ENCODE measurements at regions not wholly inside any gene's neighbourhood (a gene's known extent, or its start where the extent isn't known, plus 50 kb on each side); places are given as distances from the start of the nearest gene placed in this dataset.

GRCh38 chr12:105469701-105470100 lies 139.2 kb downstream of the C12orf75 start:
- TF ChIP-seq, protein P1, sequence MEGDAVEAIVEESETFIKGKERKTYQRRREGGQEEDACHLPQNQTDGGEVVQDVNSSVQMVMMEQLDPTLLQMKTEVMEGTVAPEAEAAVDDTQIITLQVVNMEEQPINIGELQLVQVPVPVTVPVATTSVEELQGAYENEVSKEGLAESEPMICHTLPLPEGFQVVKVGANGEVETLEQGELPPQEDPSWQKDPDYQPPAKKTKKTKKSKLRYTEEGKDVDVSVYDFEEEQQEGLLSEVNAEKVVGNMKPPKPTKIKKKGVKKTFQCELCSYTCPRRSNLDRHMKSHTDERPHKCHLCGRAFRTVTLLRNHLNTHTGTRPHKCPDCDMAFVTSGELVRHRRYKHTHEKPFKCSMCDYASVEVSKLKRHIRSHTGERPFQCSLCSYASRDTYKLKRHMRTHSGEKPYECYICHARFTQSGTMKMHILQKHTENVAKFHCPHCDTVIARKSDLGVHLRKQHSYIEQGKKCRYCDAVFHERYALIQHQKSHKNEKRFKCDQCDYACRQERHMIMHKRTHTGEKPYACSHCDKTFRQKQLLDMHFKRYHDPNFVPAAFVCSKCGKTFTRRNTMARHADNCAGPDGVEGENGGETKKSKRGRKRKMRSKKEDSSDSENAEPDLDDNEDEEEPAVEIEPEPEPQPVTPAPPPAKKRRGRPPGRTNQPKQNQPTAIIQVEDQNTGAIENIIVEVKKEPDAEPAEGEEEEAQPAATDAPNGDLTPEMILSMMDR (IDR thresholded peaks at IDR 0.05): no peak
- TF ChIP-seq POLR2A (IDR thresholded peaks at IDR 0.05; ENCODE audit: low read depth): no peak
- TF ChIP-seq EP300 (IDR thresholded peaks at IDR 0.05): no peak
- TF ChIP-seq POLR2AphosphoS5 (IDR thresholded peaks at IDR 0.05): no peak

Data from esophagus muscularis mucosa (tissue), 4 donors.